GM12878 (cell line): ENCODE measurements at regions not wholly inside any gene's neighbourhood (a gene's known extent, or its start where the extent isn't known, plus 50 kb on each side); places are given as distances from the start of the nearest gene placed in this dataset.

ENCODE experiments used
- ATAC-seq: fragments of 200-7000 bp; cut with Tn5 transposase; 3 replicates; pipeline ENCODE4 v1.9.1; 2020; ENCODE audit warnings: mild to moderate bottlenecking, moderate library complexity
- BruUV-seq: library from RNA; stranded (reverse); fragments of 400-500 nt; replicated peaks from 2 replicates; lab custom pipeline; 2021; lab: Mats Ljungman, UMichigan
- CTCF ChIA-PET: fragments of 300-600 bp; sonication (Branson Sonifier 250); formaldehyde crosslinking; extraction: SDS; loops from one replicate; lab custom pipeline; 2021; ENCODE audit warnings: inconsistent platforms; lab: Yijun Ruan, JAX
- POLR2A ChIA-PET: fragments of 350-600 bp; formaldehyde crosslinking; extraction: SDS; loops from one replicate; lab custom pipeline; 2021; ENCODE audit warnings: inconsistent platforms; lab: Charles Lee
- RAD21 ChIA-PET: fragments of 300-600 bp; sonication (Branson Sonifier 250); formaldehyde crosslinking; loops from one replicate; lab custom pipeline; 2023; ENCODE audit warnings: antibody characterized with exemption; ENCODE audit not compliant: unreplicated experiment; lab: Charles Lee
- SMC1A ChIA-PET: fragments of 300-600 bp; sonication (Branson Sonifier 250); formaldehyde crosslinking; loops from one replicate; lab custom pipeline; 2023; ENCODE audit not compliant: unreplicated experiment, uncharacterized antibody; lab: Charles Lee
- DNase-seq: peaks from one replicate; pipeline ENCODE4 v3.0.0-alpha.2; 2011; ENCODE audit warnings: low read depth, low spot score
- FAIRE-seq: peaks from 3 replicates; lab custom pipeline; 2011; peaks lifted over from hg19 to GRCh38; lab: Jason Lieb, UNC
- H2AFZ ChIP-seq: 2 replicates; pipeline ENCODE4 v1.6.0; 2011; ENCODE audit warnings: low read depth, low read length, control low read depth; ENCODE audit not compliant: control insufficient read depth
- H3K27ac ChIP-seq: 2 replicates; pipeline ENCODE4 v1.5.1; 2011; ENCODE audit warnings: control low read depth; ENCODE audit not compliant: control insufficient read depth, insufficient read depth
- H3K27me3 ChIP-seq, 2 experiments: replicated peaks in 1 of 2; 2 replicates each; pipeline versions ENCODE4 v1.6.0 to v1.6.1; 2011; ENCODE audit warnings: low read length in 1 of 2; ENCODE audit not compliant: control insufficient read depth in 2 of 2, insufficient read depth in 2 of 2
- H3K36me3 ChIP-seq, 2 experiments: 2 replicates each; pipeline ENCODE4 v1.5.1; 2011; ENCODE audit warnings: low read length in 1 of 2; ENCODE audit not compliant: control insufficient read depth in 2 of 2, insufficient read depth in 2 of 2
- H3K4me1 ChIP-seq: 2 replicates; pipeline ENCODE4 v1.6.1; 2011; ENCODE audit warnings: mild to moderate bottlenecking, low read length, moderate library complexity, mixed read lengths; ENCODE audit not compliant: control insufficient read depth, insufficient read depth
- H3K4me2 ChIP-seq: 2 replicates; pipeline ENCODE4 v1.6.0; 2011; ENCODE audit warnings: control low read depth; ENCODE audit not compliant: control insufficient read depth, insufficient read depth
- H3K4me3 ChIP-seq: fragments of 200-600 bp; sonication (generic); 2 replicates; pipeline ENCODE4 v1.5.1; 2016
- H3K79me2 ChIP-seq: 2 replicates; pipeline ENCODE4 v1.6.0; 2011; ENCODE audit warnings: low read length; ENCODE audit not compliant: control insufficient read depth, insufficient read depth
- H3K9ac ChIP-seq: 2 replicates; pipeline ENCODE4 v1.8.0; 2011; ENCODE audit warnings: low read length, control low read depth, mixed read lengths; ENCODE audit not compliant: control insufficient read depth, insufficient read depth
- H3K9me3 ChIP-seq: replicated peaks from 3 replicates; pipeline ENCODE4 v1.5.1; 2011; ENCODE audit warnings: mild to moderate bottlenecking, low read length; ENCODE audit not compliant: control insufficient read depth, insufficient read depth
- H4K20me1 ChIP-seq: 2 replicates; pipeline ENCODE4 v1.6.0; 2011; ENCODE audit not compliant: control insufficient read depth, insufficient read depth
- BCL11A ChIP-seq: IDR thresholded peaks from 2 replicates; pipeline ENCODE4 v1.6.1; 2011; ENCODE audit warnings: low read depth, low read length
- BMI1 ChIP-seq: fragments of 450-650 bp; IDR thresholded peaks from 2 replicates; pipeline ENCODE4 v1.6.1; 2016; ENCODE audit warnings: mild to moderate bottlenecking, moderate library complexity, borderline replicate concordance
- BRCA1 ChIP-seq: IDR thresholded peaks from 2 replicates; pipeline ENCODE4 v1.6.1; 2011; ENCODE audit warnings: low read depth, low read length, improper control_type of control experiment
- CBFB ChIP-seq: IDR thresholded peaks from 2 replicates; pipeline ENCODE4 v1.6.1; 2016; ENCODE audit warnings: antibody characterized with exemption, low read depth
- CBX5 ChIP-seq: sonication (generic); IDR thresholded peaks from 2 replicates; pipeline ENCODE4 v1.6.1; 2016; ENCODE audit warnings: low read depth, moderate library complexity, mild to moderate bottlenecking, inconsistent platforms
- E4F1 ChIP-seq: fragments of 450-650 bp; IDR thresholded peaks from 2 replicates; pipeline ENCODE4 v1.6.1; 2018; ENCODE audit warnings: borderline replicate concordance, mild to moderate bottlenecking; ENCODE audit not compliant: partially characterized antibody
- ETV6 ChIP-seq, 2 experiments: fragments of 450-650 bp in 1 of 2; IDR thresholded peaks in 1 of 2; conservative IDR thresholded peaks in 1 of 2; 2 replicates each; pipeline ENCODE4 v1.6.1; 2014; ENCODE audit warnings: antibody characterized with exemption in 1 of 2, borderline replicate concordance in 1 of 2, low read depth in 1 of 2, mild to moderate bottlenecking in 1 of 2, moderate library complexity in 1 of 2
- GABPA ChIP-seq: IDR thresholded peaks from 2 replicates; pipeline ENCODE4 v1.6.1; 2014; ENCODE audit warnings: antibody characterized with exemption, low read depth, mild to moderate bottlenecking, inconsistent platforms
- MEF2B ChIP-seq: fragments of 450-650 bp; IDR thresholded peaks from 2 replicates; pipeline ENCODE4 v1.6.1; 2018; ENCODE audit warnings: mild to moderate bottlenecking, moderate library complexity; ENCODE audit not compliant: partially characterized antibody, poor library complexity, severe bottlenecking
- NR2C1 ChIP-seq: fragments of 450-650 bp; IDR thresholded peaks from 2 replicates; pipeline ENCODE4 v1.6.1; 2017; ENCODE audit warnings: antibody characterized with exemption, mild to moderate bottlenecking, moderate library complexity
- PML ChIP-seq: IDR thresholded peaks from 2 replicates; pipeline ENCODE4 v1.6.1; 2012; ENCODE audit warnings: low read length, inconsistent platforms
- SMAD1 ChIP-seq: fragments of 450-650 bp; IDR thresholded peaks from 2 replicates; pipeline ENCODE4 v1.6.1; 2018; ENCODE audit warnings: mild to moderate bottlenecking, low read depth; ENCODE audit not compliant: partially characterized antibody
- SMAD5 ChIP-seq: IDR thresholded peaks from 2 replicates; pipeline ENCODE4 v1.6.1; 2016; ENCODE audit warnings: antibody characterized with exemption, low read depth
- STAT1 ChIP-seq: fragments of 450-650 bp; conservative IDR thresholded peaks from 2 replicates; pipeline ENCODE4 v1.6.1; 2014; ENCODE audit warnings: antibody characterized with exemption, mild to moderate bottlenecking
- WRNIP1 ChIP-seq: IDR thresholded peaks from 2 replicates; pipeline ENCODE4 v1.6.1; 2011; ENCODE audit warnings: low read depth, low read length, improper control_type of control experiment, borderline replicate concordance
- WGBS: methylation state at CpG from one replicate; pipeline ENCODE4 v1.1.6; 2016; ENCODE audit warnings: low lambda C conversion rate; ENCODE audit not compliant: insufficient replicate concordance, insufficient coverage; ENCODE audit errors: missing lambda C conversion rate; 5-methylcytosine and 5-hydroxymethylcytosine counted together
- in situ Hi-C: fragments of 300-500 bp; cut with MboI; formaldehyde crosslinking; loops from 9 replicates; pipeline ENCODE4 v1.14.3; 2018; ENCODE audit warnings: mixed read lengths
- intact Hi-C: fragments of 100-400 bp; cut with micrococcal nuclease; formaldehyde crosslinking; loops from one replicate; pipeline ENCODE4 v1.14.2; 2022; ENCODE audit not compliant: unreplicated experiment
- TF ChIP-seq, protein P1 (sequence below): fragments of 450-650 bp; IDR thresholded peaks from 2 replicates; pipeline ENCODE4 v1.6.1; 2016; ENCODE audit warnings: mild to moderate bottlenecking, moderate library complexity, borderline replicate concordance
- TF ChIP-seq, protein P2 (sequence below): fragments of 450-650 bp; IDR thresholded peaks from 2 replicates; pipeline ENCODE4 v1.6.1; 2017; ENCODE audit warnings: borderline replicate concordance

DNA sequence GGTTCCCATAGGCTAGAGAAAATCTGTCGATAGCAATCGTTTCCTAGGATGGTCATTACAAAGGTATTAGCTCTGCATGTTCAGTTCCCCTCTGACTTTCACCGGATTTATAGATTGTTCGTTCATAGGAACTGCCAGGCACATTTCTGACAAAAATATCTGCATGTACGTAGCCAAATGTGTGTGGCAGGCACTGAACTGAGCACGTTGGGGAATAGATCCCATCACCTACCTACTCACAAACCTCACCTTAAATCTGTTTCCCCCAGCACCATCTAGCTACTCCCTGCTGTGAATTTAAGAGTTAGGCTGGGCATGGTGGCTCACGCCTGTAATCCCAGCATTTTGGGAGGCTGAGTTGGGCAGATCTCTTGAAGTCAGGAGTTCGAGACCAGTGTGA, 64.5 kb upstream of the TANC2 start:
- H3K9ac ChIP-seq = no peak overlapping the region
- H4K20me1 ChIP-seq = no peaks in the 10 kb centered on the region
- H3K4me2 ChIP-seq = no peak overlapping the region
- H3K9me3 ChIP-seq = no peaks in the 10 kb centered on the region
- RAD21 ChIA-PET = no interaction called here
- ATAC-seq (no peak), FAIRE-seq (no peak), DNase-seq (no peak)
- no peaks in the 10 kb centered on the region for H3K4me1 ChIP-seq
- H3K4me3 ChIP-seq = no peak overlapping the region
- H2AFZ ChIP-seq = no peak overlapping the region
- H3K27ac ChIP-seq = no peak overlapping the region
- POLR2A ChIA-PET = no interaction called here
- BruUV-seq = no TSS peak
- no peaks in the 10 kb centered on the region for H3K27me3 ChIP-seq
- no peaks in the 10 kb centered on the region for H3K79me2 ChIP-seq
- in situ Hi-C loops = no loop called here
- SMC1A ChIA-PET = no interaction called here
- CTCF ChIA-PET = no interaction called here
- WGBS = 24% methylated on average over 8 of the region's 8 CpGs
- no peaks in the 10 kb centered on the region for H3K36me3 ChIP-seq
- intact Hi-C loops = no loop called here
- TF ChIP-seq GABPA (no peak), CBX5 (no peak), E4F1 (no peak), MEF2B (no peak), NR2C1 (no peak), BCL11A (no peak), BMI1 (no peak), STAT1 (no peak), BRCA1 (no peak), PML (no peak), ETV6 (conservative IDR thresholded peaks at IDR 0.05 in 1 of 2, IDR thresholded peaks at IDR 0.05 in 1 of 2; ENCODE audit: borderline replicate concordance in 1 of 2, low read depth in 1 of 2) (no peak), SMAD5 (no peak), WRNIP1 (no peak), SMAD1 (no peak), CBFB (no peak)
- TF ChIP-seq, protein P1, sequence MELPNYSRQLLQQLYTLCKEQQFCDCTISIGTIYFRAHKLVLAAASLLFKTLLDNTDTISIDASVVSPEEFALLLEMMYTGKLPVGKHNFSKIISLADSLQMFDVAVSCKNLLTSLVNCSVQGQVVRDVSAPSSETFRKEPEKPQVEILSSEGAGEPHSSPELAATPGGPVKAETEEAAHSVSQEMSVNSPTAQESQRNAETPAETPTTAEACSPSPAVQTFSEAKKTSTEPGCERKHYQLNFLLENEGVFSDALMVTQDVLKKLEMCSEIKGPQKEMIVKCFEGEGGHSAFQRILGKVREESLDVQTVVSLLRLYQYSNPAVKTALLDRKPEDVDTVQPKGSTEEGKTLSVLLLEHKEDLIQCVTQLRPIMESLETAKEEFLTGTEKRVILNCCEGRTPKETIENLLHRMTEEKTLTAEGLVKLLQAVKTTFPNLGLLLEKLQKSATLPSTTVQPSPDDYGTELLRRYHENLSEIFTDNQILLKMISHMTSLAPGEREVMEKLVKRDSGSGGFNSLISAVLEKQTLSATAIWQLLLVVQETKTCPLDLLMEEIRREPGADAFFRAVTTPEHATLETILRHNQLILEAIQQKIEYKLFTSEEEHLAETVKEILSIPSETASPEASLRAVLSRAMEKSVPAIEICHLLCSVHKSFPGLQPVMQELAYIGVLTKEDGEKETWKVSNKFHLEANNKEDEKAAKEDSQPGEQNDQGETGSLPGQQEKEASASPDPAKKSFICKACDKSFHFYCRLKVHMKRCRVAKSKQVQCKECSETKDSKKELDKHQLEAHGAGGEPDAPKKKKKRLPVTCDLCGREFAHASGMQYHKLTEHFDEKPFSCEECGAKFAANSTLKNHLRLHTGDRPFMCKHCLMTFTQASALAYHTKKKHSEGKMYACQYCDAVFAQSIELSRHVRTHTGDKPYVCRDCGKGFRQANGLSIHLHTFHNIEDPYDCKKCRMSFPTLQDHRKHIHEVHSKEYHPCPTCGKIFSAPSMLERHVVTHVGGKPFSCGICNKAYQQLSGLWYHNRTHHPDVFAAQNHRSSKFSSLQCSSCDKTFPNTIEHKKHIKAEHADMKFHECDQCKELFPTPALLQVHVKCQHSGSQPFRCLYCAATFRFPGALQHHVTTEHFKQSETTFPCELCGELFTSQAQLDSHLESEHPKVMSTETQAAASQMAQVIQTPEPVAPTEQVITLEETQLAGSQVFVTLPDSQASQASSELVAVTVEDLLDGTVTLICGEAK = no peak
- TF ChIP-seq, protein P2, sequence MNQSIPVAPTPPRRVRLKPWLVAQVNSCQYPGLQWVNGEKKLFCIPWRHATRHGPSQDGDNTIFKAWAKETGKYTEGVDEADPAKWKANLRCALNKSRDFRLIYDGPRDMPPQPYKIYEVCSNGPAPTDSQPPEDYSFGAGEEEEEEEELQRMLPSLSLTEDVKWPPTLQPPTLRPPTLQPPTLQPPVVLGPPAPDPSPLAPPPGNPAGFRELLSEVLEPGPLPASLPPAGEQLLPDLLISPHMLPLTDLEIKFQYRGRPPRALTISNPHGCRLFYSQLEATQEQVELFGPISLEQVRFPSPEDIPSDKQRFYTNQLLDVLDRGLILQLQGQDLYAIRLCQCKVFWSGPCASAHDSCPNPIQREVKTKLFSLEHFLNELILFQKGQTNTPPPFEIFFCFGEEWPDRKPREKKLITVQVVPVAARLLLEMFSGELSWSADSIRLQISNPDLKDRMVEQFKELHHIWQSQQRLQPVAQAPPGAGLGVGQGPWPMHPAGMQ = no peak
